NCI-H82 (cell line): ENCODE measurements at regions not wholly inside any gene's neighbourhood (a gene's known extent, or its start where the extent isn't known, plus 50 kb on each side); places are given as distances from the start of the nearest gene placed in this dataset.
"Not testable (repeated sequence)": the region's sequence is repeated elsewhere in the genome, so short reads cannot be mapped to it uniquely, and the experiment has no call there.

Source experiments
- DNase-seq: peaks from one replicate; lab custom pipeline; 2025; lab: John Stamatoyannopoulos, UW

DNA sequence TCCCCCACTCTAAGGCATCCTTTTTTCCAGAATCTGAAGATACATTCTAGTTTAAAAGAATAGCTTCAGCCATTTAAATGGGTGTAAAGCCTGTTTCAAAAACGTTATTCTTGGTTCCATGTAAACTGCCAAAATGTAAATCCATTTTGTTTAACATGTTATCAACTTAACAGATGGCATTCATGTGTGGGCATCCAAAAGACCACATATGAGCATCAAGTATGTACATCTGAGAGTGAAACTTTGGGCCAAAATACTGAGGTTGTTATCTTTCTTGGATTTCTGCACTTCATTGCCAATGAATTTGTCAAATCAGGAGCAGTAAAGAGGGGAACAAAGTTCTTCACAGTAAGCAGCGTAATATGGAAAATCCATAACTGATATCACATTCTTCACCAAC is 395.4 kb downstream of the ZNF804A start:
- DNase-seq = no peak

DNA sequence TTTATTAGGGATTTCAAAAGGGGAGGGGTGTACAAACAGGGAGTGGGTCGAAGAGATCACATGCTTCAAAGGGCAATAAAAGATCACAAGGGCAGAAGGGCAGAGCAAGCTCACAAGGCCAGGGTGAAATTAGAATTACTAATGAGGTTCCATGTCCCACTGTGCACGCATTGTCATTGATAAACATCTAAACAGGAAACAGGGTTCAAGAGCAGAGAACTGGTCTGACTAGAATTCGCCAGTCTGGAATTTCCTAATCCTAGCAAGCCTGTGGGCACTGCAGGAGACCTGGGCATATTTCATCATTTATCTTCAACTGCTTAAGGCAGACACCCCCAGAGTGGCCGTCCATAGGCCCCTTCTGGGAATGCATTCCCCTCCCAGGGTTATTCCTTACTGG is 408.2 kb downstream of the ZNF804A start:
- no peak for DNase-seq

DNA sequence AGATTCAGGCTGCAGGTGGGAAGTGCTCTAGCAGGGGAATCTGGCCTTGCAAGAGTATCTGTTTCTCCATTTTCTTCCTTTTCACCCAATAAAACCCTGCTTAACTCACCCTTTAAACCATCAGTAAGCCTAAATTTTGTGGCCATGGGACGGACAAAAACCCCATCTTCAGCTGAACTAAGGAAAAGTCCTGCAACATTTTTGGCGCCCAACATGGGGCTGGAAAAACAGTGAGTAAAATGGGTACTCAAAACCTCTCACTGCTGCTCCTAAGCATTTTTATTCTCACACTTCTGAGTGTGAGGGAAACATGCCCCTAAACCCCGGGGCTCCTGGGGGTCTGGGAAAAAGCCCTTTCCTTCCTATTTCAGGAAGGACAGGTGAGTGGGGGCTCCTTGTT is 414.3 kb downstream of the ZNF804A start:
- DNase-seq = no peak

DNA sequence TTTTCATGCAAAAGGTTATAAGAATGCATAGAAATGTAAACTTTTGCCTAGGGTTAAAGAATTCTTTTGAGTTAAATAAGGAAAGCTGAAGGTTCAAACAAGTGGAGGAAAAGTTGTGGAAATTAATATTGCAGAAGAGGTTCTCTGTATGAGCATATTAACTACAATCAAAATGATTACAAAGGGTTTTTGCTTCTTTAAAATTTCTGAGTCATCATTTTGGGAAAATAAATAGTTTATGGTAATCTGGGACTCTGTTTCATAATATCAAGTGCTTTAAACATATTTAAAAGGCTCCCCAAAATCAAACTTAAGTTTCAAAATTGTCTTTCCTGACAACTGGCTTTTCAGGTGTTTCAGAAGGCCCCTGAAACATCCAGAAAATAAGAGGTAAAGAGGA is 415.7 kb downstream of the ZNF804A start:
- no peak for DNase-seq

DNA sequence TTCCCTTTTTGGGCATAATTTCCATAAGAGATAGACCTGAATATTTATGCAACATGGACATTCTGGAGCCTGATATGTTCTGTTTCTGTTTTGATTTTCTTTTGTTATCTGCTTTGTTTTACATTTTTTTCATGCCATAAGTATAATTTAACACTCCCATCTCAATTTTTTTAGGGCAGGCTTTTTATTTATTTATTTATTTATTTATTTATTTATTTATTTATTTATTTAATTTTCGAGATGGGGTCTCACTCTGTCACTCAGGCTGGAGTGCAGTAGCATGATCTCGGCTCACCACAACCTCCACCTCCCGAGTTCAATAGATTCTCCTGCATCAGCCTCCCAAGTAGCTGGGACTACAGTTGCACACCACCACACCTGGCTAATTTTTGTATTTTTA is 427.6 kb downstream of the ZNF804A start:
- not testable (repeated sequence) for DNase-seq

DNA sequence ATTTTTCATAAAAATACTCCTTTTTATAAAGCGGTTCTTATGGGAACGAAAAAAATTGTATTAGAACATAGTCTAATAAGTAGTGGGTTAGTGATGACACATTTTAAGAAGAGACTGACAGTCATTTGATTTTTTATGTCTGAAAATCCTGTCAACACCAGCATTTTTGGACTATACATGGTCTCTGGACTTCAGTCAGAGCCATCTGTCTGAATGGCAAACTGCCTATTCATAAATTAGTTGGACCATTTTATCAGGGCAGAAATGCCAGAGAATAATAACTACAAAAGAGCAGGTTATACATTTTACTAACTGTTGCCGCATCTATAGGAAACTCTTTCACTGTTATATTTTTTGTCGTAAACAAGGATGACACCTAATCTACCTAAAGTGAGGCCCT is 437.6 kb downstream of the ZNF804A start:
- no peak for DNase-seq

DNA sequence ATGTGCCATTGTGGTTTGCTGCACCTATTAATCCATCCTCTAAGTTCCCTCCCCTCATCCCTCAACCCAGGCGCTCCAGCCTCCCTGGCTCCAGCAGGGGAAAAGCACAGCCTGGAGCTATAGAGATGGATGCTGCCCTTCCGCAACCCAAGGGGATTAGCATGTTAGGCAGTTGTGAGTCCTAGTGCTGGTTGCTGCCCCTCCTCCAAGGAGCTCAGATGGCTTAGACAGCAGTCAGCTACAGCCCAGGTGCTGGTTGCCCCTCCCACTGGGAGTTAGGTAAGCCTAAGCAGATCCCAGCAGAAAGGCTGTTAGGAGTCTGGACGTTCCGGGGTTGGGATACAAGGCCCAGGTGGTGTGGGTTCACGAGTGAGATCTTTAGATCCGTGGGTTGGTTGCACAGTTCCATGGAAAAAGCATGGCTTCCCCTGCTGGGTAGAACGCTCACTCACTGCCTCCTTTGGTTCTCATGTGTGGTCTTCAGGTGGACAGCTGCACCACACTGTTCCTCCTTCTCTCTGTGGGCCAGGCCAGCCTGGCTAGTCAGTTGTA is 446.1 kb downstream of the ZNF804A start:
- DNase-seq = peak; percentile 46

DNA sequence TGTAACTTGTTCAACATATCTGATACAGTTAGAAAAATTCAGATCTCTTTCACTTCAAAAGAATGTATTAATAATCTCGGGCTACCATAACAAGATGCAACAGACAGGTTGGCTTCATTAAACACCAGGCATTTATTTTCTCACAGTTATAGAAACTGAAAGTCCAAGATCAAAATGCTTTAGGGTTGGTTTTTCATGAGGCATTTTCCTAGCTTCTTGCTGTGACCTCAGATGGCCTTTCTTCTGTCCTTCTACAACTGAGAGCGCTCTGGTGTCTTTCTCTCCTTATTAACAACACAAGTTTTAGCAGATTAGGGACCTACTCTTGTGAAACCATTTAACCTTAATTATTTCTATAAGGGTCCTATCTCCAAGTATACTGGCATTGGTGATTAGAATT is 452.5 kb downstream of the ZNF804A start:
- no peak for DNase-seq

DNA sequence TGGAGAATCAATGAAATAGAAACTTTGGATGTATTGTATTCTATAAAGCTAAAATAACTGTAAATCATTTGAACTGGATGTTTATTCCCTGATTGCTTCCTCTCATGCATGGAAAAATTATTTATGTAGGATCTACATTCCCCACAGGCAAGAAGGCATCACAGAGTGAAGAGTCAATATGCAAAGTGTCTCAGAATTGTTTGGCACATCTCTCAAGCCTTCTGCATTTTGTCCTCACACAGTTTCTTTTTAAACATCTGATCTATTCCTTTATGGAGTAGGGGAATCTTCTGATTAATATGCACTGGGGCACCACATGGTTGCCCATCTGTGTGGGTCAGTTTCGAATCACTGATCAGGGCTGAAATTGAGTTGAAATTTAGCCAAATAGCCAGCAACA is 465.4 kb downstream of the ZNF804A start:
- DNase-seq = no peak

DNA sequence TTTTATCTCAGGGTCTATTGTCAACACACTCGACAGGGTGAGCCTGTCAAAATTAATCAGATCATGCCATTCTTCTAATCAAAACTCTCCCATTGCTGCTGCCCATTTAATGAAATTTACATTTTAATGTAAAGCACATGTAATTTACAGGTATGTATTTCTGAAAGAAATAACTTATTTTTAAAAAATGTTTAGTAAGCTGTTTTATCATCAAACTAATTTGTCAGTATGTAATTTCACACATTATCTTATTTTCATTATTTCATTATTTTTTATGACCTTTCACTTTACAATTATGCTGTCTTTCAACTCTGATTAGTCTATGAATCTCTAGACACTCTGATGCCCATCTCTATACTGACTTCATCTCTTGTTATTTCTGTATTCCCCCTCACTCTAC is 467.8 kb downstream of the ZNF804A start:
- DNase-seq = no peak

DNA sequence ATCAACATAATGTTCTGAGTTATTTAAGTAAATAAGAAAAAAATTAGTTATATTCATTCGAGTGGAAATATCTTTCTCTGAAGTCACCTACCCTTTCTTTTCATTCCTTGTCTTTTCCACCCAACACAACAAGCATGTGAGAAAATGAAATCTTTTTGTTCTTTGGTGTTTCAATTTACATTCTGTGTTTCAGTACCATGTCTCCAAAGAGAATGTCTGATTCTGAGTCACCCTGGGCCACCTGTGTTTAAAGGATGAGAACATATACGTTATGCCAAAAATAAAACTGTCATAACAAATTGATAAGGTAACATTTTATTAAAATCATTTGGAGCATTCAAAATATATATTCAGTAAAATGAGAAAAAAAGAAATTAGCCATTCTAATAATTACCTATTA is 470.8 kb downstream of the ZNF804A start:
- DNase-seq = no peak

DNA sequence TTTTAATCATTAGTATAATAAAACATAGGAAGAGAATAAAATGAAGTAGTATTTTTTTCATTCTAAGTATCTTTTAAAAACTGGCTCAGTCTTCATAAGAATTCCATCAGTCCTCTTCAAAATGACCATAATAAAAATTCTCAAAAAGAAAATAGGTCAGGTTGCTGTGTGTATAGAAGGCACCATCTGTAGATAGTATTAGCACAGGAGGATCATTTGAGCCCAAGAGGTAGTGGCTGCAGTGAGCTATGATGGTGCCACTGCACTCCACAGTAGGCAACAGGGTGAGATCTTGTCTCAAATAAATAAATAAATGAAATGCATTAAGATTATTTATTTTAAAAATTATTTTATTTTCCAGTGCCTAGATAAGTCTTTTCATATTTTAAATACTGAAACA is 475.8 kb downstream of the ZNF804A start:
- peak; percentile 1 for DNase-seq

DNA sequence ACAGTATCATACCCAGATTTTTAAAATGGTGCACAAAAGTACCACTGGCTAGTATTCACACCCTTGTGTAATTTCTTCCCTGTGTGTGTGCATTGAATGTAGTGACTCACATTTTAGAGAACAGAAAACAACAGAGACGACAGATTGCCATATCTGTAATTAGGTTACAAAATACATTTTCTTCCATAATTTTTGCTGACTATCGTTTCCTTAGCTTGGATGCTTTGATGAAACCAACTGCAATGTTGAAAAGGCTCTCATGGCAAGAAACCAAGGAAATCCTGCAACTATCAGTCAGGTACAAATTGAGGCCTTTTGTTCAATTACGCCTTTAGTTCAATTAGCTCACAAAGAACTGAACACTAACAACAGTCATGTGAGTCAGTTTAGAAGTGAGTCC is 484.4 kb downstream of the ZNF804A start:
- no peak for DNase-seq

DNA sequence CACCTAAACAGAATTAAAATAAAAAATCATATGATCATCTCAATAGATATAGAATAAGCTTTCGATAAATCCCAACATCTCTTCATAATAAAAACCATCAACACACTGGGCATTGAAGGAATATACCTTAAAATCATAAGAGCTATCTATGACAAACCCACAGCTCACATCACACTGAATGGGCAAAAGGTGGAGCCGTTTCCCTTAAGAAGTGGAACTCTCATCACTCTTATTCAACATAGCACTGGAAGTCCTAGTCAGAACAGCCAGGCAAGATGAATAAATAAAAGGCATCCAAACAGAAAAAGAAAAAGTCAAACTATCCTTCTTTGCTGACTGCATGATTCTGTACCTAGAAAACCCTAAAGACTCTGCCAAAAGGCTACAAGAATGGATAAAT is 510.3 kb downstream of the ZNF804A start:
- no peak for DNase-seq

DNA sequence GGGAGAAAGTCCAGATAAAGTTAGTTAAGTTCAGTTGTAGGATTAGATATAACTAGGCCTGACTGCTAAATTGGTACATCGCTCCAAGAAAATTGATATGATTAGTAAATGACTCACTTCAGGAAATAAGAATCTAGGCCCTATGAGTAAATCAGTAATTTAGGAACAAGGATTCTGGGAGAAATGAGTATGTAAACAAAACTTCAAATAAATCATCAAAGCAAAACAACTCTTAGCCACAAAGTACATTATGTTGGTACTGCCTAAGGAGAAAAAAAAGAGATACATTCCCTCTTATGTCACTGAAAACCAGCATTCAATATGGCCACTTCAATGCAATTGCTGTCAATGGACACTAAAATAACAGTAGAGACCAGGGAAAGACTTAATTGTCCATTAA is 529.1 kb downstream of the ZNF804A start:
- DNase-seq = no peak

DNA sequence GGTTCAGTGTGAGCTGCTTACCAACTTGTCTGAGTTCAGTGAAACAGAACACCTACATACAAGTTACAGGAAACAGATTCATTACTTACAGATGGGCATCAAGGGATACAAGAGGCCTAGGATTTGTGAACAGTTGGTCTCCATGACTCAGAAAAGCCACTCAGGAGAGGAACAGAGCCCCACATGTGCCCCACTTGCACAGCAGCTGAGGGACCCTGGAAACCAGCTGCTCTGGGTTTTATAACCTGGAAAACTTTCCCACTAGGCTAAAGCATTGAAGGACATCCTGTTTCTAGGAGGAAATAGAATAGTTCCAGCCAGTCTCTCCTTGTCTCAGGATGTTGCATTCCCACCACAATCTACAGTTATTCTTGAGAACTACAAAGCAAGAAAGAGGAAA is 530.0 kb downstream of the ZNF804A start:
- DNase-seq = no peak

DNA sequence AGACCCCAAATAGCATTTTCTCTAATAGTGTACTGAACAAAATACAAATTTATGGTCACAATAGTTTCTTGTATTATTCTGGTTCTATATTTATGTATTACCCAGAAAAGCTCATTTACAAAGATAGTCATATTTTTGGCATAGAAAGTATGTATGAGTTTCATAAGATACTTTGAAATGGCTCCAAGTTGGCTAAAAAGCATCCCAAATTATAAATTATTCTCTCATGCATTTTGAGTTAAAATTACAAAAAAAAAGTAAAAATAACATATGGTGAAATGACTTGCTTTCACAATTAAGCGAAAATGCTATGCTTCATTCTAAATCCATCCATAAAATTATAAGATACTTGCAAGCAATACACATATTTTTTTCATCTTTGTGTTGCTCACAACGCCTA is 530.7 kb downstream of the ZNF804A start:
- DNase-seq = no peak

DNA sequence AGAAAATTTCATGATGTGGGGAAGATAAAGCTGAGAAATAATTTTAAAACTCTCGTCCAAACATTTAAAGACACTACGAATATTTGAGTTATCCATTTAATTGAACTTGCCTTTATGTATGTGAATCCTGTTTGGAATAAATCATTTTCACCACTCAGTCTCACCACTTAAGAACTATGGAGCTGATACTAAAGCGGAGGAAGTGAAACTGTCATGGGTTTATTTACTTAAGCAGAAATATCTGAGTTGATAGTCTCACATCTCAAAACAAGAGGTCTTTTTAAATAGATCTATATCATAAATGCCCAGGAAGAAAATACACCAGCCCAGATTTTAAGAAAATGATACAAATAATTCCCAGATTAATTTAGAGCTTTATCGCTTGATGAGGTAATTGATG is 532.4 kb downstream of the ZNF804A start:
- DNase-seq = no peak

DNA sequence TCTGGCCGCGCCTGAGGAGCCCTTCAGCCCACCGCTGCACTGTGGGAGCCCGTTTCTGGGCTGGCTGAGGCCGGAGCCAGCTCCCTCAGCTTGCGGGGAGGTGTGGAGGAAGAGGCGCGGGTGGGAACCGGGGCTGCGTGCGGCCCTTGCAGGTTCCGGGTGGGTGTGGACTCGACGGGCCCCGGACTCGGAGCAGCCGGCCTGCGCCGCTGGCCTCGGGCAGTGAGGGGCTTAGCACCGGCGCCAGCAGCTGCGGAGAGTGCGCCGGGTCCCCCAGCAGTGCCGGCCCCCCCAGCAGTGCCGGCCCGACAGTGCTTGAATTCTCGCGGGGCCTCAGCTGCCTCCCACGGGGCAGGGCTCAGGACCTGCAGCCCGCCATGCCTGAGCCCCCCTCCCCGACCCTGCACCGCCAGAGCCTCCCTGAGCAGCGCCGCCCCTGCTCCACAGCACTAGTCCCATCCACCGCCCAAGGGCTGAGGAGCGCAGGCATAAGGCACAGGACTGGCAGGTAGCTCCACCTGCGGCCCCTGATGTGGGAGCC is 534.2 kb downstream of the ZNF804A start:
- DNase-seq = no peak

DNA sequence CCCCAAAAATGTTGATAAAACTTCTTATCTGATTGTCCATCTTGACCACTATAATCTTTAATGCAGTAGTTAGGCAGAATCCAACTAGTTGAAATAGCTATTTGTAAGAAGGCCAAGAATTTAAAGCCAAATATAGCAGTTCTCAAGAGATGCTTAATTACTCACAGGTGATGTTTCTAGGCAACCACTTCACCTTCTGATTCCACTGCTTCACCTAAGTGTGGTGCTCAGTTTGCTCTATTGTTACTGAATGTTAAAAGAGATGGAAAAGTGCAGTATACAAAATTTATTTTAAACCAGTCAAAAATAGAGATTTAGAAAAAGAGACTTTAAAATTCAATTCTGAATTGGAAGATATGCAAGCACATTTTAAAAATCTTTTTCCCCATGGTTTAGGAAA is 539.4 kb downstream of the ZNF804A start:
- no peak for DNase-seq

DNA sequence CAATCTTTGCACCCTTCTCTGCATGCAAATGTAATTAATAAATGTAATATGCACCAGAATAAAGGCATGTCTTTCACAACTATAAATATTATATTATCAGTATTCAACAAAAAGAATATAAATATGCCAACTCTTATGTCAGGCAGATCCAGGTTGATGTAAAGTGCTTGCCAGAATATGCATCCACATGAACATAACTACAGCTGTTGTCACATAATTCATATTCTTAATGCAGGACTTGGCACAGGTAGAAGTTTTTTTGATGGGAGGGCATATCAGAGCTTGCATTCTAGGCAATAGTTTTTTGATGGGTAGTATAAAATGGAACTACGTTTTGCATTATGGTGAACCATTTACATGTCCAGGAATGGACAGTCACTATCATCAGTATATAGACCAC is 544.3 kb downstream of the ZNF804A start:
- DNase-seq = no peak

DNA sequence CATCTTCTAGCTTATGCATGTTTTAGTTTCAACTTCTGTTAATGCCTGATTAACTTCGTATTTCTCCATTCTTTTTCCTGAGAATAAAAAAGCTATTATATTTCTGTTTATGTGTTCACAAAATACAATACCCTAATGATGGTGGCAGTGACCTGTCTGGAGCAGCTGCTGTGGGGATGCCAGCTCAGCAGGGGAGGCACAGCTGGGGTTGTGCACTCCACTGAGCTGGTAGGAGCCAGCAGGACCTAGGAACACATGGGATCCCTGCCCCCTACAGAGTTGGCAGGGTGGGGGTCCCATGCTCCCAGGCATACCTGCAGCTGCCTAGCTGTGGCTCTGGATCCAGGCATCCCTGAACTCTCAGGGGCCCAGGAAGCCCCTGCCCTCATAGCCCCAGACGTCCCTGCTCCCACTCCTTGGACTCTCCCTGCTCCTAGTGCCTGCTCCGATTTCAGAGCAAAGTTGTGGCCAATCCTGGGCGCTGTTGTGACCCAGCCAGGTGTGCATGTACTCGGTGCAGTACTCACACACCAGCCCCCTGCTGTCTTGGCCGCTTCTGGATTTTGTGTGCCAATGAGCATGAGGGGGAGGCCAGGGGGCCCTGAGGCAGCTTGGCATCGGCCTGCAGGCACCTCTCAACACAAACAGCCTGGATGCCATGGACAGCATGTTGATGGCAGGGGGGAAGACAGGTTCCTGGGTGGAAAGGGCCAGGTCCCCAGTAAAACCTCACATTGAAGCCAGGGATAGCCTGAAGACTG is 546.0 kb downstream of the ZNF804A start:
- DNase-seq = no peak

DNA sequence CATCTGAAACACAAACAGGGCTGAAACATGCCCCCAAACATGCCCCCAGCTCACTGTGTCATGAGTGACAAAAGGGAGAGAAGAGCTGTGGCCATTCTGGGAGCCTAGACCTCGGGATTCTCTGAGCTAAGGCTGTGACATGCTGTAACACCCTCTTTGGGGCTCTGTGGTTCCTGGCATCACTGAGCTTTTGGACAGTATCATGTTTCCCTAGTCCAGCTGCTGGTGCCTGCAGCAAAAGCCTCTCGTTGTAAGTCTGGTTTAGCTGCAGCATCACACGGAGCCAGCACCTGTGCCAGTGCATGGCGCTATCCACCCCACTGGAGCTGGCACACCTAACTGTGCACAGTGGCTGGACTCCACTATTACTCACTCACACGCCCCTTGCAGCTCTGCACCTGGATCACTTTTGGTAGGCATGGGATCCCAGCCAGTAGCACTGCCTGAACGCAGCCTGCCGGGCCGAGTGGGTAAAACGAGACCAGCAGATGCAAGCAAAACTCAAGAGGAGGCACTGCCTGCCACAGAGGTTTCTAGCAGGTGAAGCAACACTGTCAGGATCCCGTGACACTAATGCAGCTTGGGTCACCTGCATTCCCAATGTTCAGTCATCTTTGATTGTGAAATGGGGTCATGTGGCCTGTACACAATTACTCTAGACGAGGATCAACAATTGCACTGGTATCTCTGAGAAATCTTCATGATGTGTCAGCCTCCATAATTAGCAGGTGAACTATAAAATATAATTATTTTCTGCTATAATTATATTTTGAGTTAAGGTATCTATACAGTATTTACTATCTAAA is 547.2 kb downstream of the ZNF804A start:
- no peak for DNase-seq
